PC-3 (cell line): ENCODE measurements at regions not wholly inside any gene's neighbourhood (a gene's known extent, or its start where the extent isn't known, plus 50 kb on each side); places are given as distances from the start of the nearest gene placed in this dataset.

ENCODE experiments used
- ATAC-seq: fragments of 200-7000 bp; cut with Tn5 transposase; 2 replicates; pipeline ENCODE4 v1.9.1; 2020; ENCODE audit warnings: mild to moderate bottlenecking, moderate library complexity
- BruUV-seq: library from RNA; stranded (reverse); fragments of 400-500 nt; replicated peaks from 2 replicates; lab custom pipeline; 2021; lab: Mats Ljungman, UMichigan
- CTCF ChIA-PET: fragments of 300-600 bp; sonication (Branson Sonifier 250); formaldehyde crosslinking; loops from one replicate; lab custom pipeline; 2022; ENCODE audit warnings: antibody characterized with exemption; lab: Charles Lee
- POLR2A ChIA-PET: fragments of 300-600 bp; sonication (Branson Sonifier 250); formaldehyde crosslinking; loops from one replicate; lab custom pipeline; 2022; ENCODE audit warnings: antibody characterized with exemption; ENCODE audit not compliant: unreplicated experiment; lab: Charles Lee
- DNase-seq: peaks from one replicate; pipeline ENCODE4 v3.0.0-alpha.2; 2015
- H2AFZ ChIP-seq: fragments of 300-600 bp; sonication (generic); 2 replicates; pipeline ENCODE4 v1.6.0; 2016; ENCODE audit warnings: antibody characterized with exemption, low read length
- H3F3A ChIP-seq: fragments of 300-600 bp; sonication (generic); one replicate; pipeline ENCODE4 v1.6.0; 2017; ENCODE audit warnings: antibody characterized with exemption, low read length, control low read depth, mild to moderate bottlenecking; ENCODE audit not compliant: unreplicated experiment
- H3K27ac ChIP-seq: fragments of 300-600 bp; sonication (generic); 2 replicates; pipeline ENCODE4 v1.5.1; 2016; ENCODE audit warnings: mild to moderate bottlenecking, low read length
- H3K27me3 ChIP-seq: fragments of 300-600 bp; sonication (generic); 2 replicates; pipeline ENCODE4 v1.6.1; 2016; ENCODE audit warnings: low read length, mixed read lengths
- H3K36me3 ChIP-seq: fragments of 300-600 bp; sonication (generic); 2 replicates; pipeline ENCODE4 v1.6.1; 2016; ENCODE audit warnings: low read depth, mixed run types, low read length, mixed read lengths
- H3K4me1 ChIP-seq: fragments of 300-600 bp; sonication (generic); 2 replicates; pipeline ENCODE4 v1.5.1; 2016; ENCODE audit warnings: low read length; ENCODE audit not compliant: insufficient read depth
- H3K4me2 ChIP-seq: fragments of 300-600 bp; sonication (generic); 2 replicates; pipeline ENCODE4 v1.6.0; 2016; ENCODE audit warnings: low read length
- H3K4me3 ChIP-seq: fragments of 300-600 bp; sonication (generic); 2 replicates; pipeline ENCODE4 v1.5.1; 2016; ENCODE audit warnings: mild to moderate bottlenecking, low read length, mixed read lengths
- H3K79me2 ChIP-seq: fragments of 300-600 bp; sonication (generic); 2 replicates; pipeline ENCODE4 v1.6.1; 2017; ENCODE audit warnings: low read length, mixed read lengths
- H3K9ac ChIP-seq: fragments of 300-600 bp; sonication (generic); 2 replicates; pipeline ENCODE4 v1.6.0; 2016; ENCODE audit warnings: mild to moderate bottlenecking, low read length
- H3K9me2 ChIP-seq: fragments of 300-600 bp; sonication (generic); replicated peaks from 2 replicates; pipeline ENCODE4 v1.6.1; 2016; ENCODE audit warnings: mixed run types, low read length, mixed read lengths
- H3K9me3 ChIP-seq: fragments of 300-600 bp; sonication (generic); 2 replicates; pipeline ENCODE4 v1.6.1; 2016; ENCODE audit warnings: low read length, mixed read lengths
- H4K20me1 ChIP-seq: fragments of 300-600 bp; sonication (generic); 2 replicates; pipeline ENCODE4 v1.6.1; 2016; ENCODE audit warnings: low read length, mixed read lengths
- CTCF ChIP-seq: fragments of 300-600 bp; sonication (generic); conservative IDR thresholded peaks from 2 replicates; pipeline ENCODE4 v1.5.1; 2017; ENCODE audit warnings: antibody characterized with exemption, low read depth, mild to moderate bottlenecking, low read length
- EZH2 ChIP-seq: fragments of 300-600 bp; sonication (generic); IDR thresholded peaks from one replicate; pipeline ENCODE4 v1.6.1; 2017; ENCODE audit warnings: antibody characterized with exemption, mild to moderate bottlenecking, low read length; ENCODE audit not compliant: unreplicated experiment
- EZH2phosphoT487 ChIP-seq: fragments of 300-600 bp; sonication (generic); IDR thresholded peaks from 2 replicates; pipeline ENCODE4 v1.6.1; 2018; ENCODE audit warnings: mild to moderate bottlenecking, antibody characterized with exemption, low read length, borderline replicate concordance
- intact Hi-C: fragments of 100-400 bp; cut with micrococcal nuclease; formaldehyde crosslinking; loops from 2 replicates; pipeline ENCODE4 v1.9.0; 2023

DNA sequence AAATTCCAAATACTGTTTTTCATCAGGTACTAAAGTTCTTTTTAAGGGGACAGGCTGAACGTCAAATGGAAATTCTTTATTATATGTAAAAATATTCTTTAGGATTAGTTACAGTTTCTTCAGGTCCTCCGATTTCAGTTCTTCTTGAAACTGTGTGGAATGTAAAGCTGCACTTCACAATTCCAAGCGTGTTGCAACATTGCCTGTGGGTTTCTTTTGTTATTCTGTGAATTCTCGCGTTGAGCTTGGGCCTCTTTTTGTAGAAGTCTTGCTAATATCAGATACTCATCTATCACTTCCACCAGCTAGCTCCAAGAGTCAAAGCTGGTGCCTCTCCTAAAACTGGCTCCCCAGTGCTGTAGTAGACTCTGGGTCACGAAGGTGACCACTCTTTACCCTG lies 642.6 kb downstream of the METTL4 start:
- H3K79me2 ChIP-seq, result no peaks in the 10 kb centered on the region
- H3K4me1 ChIP-seq, result no peaks in the 10 kb centered on the region
- H3K27me3 ChIP-seq, result peaks cover 70% of the 10 kb centered on the region
- H3K4me3 ChIP-seq, result no peak overlapping the region
- no peak overlapping the region for H3K4me2 ChIP-seq
- no peak overlapping the region for H3K9ac ChIP-seq
- no peaks in the 10 kb centered on the region for H3K36me3 ChIP-seq
- no peak overlapping the region for H2AFZ ChIP-seq
- no peaks in the 10 kb centered on the region for H3K9me3 ChIP-seq
- BruUV-seq, result no TSS peak
- ChIA-PET CTCF (no interaction called here), POLR2A (no interaction called here)
- H4K20me1 ChIP-seq, result no peaks in the 10 kb centered on the region
- intact Hi-C loops, result no loop called here
- H3K9me2 ChIP-seq, result no peaks in the 10 kb centered on the region
- no peaks in the 10 kb centered on the region for H3F3A ChIP-seq
- ATAC-seq (no peak), DNase-seq (no peak)
- TF ChIP-seq CTCF, result no peak
- TF ChIP-seq EZH2phosphoT487, result no peak
- no peak for TF ChIP-seq EZH2
- H3K27ac ChIP-seq, result no peak overlapping the region

DNA sequence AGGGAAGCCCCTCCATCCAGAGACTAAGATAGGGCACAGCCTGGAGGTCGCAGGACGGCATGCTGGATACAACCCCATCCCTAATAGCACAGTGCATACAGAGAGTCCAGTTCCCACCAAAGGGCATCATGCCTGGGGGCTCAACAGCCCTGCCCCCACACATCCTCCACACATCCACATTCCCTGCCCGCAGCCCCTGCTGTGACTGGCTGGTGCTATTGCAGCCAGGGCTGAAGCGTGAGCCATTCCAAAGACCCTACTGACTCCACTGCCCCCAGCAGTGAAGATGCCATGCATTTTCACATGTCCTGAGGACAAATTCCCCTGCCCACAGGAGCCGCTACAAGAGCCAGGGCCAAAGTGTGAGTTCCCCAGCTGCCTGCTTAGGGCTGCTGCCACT lies 641.6 kb downstream of the METTL4 start:
- Histone ChIP-seq H3K27ac (no peak overlapping the region), H3K79me2 (no peaks in the 10 kb centered on the region), H3F3A (no peaks in the 10 kb centered on the region), H3K9ac (no peak overlapping the region), H3K9me2 (no peaks in the 10 kb centered on the region), H3K9me3 (no peaks in the 10 kb centered on the region), H2AFZ (no peak overlapping the region), H3K4me2 (no peak overlapping the region), H3K4me1 (no peaks in the 10 kb centered on the region), H3K27me3 (peaks cover 62% of the 10 kb centered on the region), H4K20me1 (no peaks in the 10 kb centered on the region), H3K4me3 (no peak overlapping the region), H3K36me3 (no peaks in the 10 kb centered on the region)
- no peak for ATAC-seq
- DNase-seq, result no peak
- ChIA-PET CTCF (no interaction called here), POLR2A (no interaction called here)
- intact Hi-C loops, result no loop called here
- no TSS peak for BruUV-seq
- TF ChIP-seq CTCF (no peak), EZH2 (no peak)

GRCh38 chr18:1930291-1931270 lies 640.7 kb downstream of the METTL4 start:
- BruUV-seq, result no TSS peak
- ATAC-seq, result no peak
- intact Hi-C loops, result no loop called here

More at GRCh38 chr18:1930291-1931270, 640.7 kb downstream of the METTL4 start:
- Histone ChIP-seq H3K4me1 (no peaks in the 10 kb centered on the region), H4K20me1 (no peaks in the 10 kb centered on the region), H3K9ac (no peak overlapping the region), H3K4me2 (no peak overlapping the region), H2AFZ (no peak overlapping the region), H3F3A (no peaks in the 10 kb centered on the region), H3K9me3 (no peaks in the 10 kb centered on the region), H3K4me3 (no peak overlapping the region), H3K9me2 (no peaks in the 10 kb centered on the region), H3K36me3 (no peaks in the 10 kb centered on the region), H3K79me2 (no peaks in the 10 kb centered on the region), H3K27ac (no peak overlapping the region), H3K27me3 (peaks cover 53% of the 10 kb centered on the region)
- TF ChIP-seq EZH2 (no peak), CTCF (no peak), EZH2phosphoT487 (no peak)
- ChIA-PET CTCF (no interaction called here), POLR2A (no interaction called here)
- DNase-seq, result no peak
